ENCODE measurements at regions not wholly inside any gene's neighbourhood (a gene's known extent, or its start where the extent isn't known, plus 50 kb on each side); places are given as distances from the start of the nearest gene placed in this dataset.

GRCh38 chr6:71446470-71446869 lies 157.9 kb downstream of the OGFRL1 start:
- Mint-ChIP-seq H3K36me3 (ENCODE audit: low read depth) (no peaks in the 10 kb centered on the region), H3K27me3 (ENCODE audit: low read depth) (no peaks in the 10 kb centered on the region), H3K4me1 (peaks cover 14% of the 10 kb centered on the region), H3K9me3 (peaks cover 2% of the 10 kb centered on the region), H3K4me3 (no peak overlapping the region), H3K27ac (peak overlapping the region in 2 of 3 experiments; percentile 15 to 80)
- no peak for TF ChIP-seq CTCF (IDR thresholded peaks at IDR 0.05; ENCODE audit: unreplicated experiment in 3 of 3)

GRCh38 chr6:71452697-71453370 lies 164.2 kb downstream of the OGFRL1 start:
- H3K36me3 Mint-ChIP-seq (ENCODE audit: low read depth), result no peaks in the 10 kb centered on the region
- H3K4me3 Mint-ChIP-seq, result no peak overlapping the region
- no peaks in the 10 kb centered on the region for H3K4me1 Mint-ChIP-seq
- TF ChIP-seq CTCF (IDR thresholded peaks at IDR 0.05; ENCODE audit: unreplicated experiment in 3 of 3), result no peak
- no peaks in the 10 kb centered on the region for H3K9me3 Mint-ChIP-seq
- no peaks in the 10 kb centered on the region for H3K27me3 Mint-ChIP-seq (ENCODE audit: low read depth)
- peak overlapping the region in 2 of 3 experiments; percentile 2 to 62 for H3K27ac Mint-ChIP-seq

GRCh38 chr6:71453371-71453706 lies 164.7 kb downstream of the OGFRL1 start:
- Mint-ChIP-seq H3K4me3 (no peak overlapping the region), H3K27ac (peak overlapping the region in 2 of 3 experiments; percentile 2 to 62), H3K4me1 (no peaks in the 10 kb centered on the region), H3K27me3 (ENCODE audit: low read depth) (no peaks in the 10 kb centered on the region), H3K36me3 (ENCODE audit: low read depth) (no peaks in the 10 kb centered on the region), H3K9me3 (no peaks in the 10 kb centered on the region)
- no peak for TF ChIP-seq CTCF (IDR thresholded peaks at IDR 0.05; ENCODE audit: unreplicated experiment in 3 of 3)

GRCh38 chr6:71454056-71454455 lies 165.4 kb downstream of the OGFRL1 start:
- no peak for TF ChIP-seq CTCF (IDR thresholded peaks at IDR 0.05; ENCODE audit: unreplicated experiment in 3 of 3)
- Mint-ChIP-seq H3K27ac (no peak overlapping the region), H3K27me3 (ENCODE audit: low read depth) (no peaks in the 10 kb centered on the region), H3K36me3 (ENCODE audit: low read depth) (no peaks in the 10 kb centered on the region), H3K4me3 (no peak overlapping the region), H3K4me1 (no peaks in the 10 kb centered on the region), H3K9me3 (peaks cover 2% of the 10 kb centered on the region)

- no peaks in the 10 kb centered on the region for H3K27me3 Mint-ChIP-seq (ENCODE audit: low read depth)
- no peak for TF ChIP-seq CTCF (IDR thresholded peaks at IDR 0.05; ENCODE audit: unreplicated experiment in 3 of 3)
- no peak overlapping the region for H3K4me3 Mint-ChIP-seq
- H3K9me3 Mint-ChIP-seq, result peaks cover 7% of the 10 kb centered on the region
- peak overlapping the region in 1 of 3 experiments; percentile 29 for H3K27ac Mint-ChIP-seq
- H3K36me3 Mint-ChIP-seq (ENCODE audit: low read depth), result no peaks in the 10 kb centered on the region
- H3K4me1 Mint-ChIP-seq, result no peaks in the 10 kb centered on the region
These were observed 169.3 kb downstream of the OGFRL1 start for GRCh38 chr6:71457929-71458328.

- Mint-ChIP-seq H3K4me3 (no peak overlapping the region), H3K36me3 (ENCODE audit: low read depth) (no peaks in the 10 kb centered on the region)
These were observed 170.6 kb downstream of the OGFRL1 start for GRCh38 chr6:71459162-71459561.

More at GRCh38 chr6:71459162-71459561, 170.6 kb downstream of the OGFRL1 start:
- Mint-ChIP-seq H3K4me1 (no peaks in the 10 kb centered on the region), H3K27ac (no peak overlapping the region), H3K27me3 (ENCODE audit: low read depth) (no peaks in the 10 kb centered on the region), H3K9me3 (peaks cover 13% of the 10 kb centered on the region)
- no peak for TF ChIP-seq CTCF (IDR thresholded peaks at IDR 0.05; ENCODE audit: unreplicated experiment in 3 of 3)
